HG03280 (cell line): ENCODE measurements at regions not wholly inside any gene's neighbourhood (a gene's known extent, or its start where the extent isn't known, plus 50 kb on each side); places are given as distances from the start of the nearest gene placed in this dataset.
"Not testable (repeated sequence)": the region's sequence is repeated elsewhere in the genome, so short reads cannot be mapped to it uniquely, and the experiment has no call there.

Source experiments
- ATAC-seq: cut with Tn5 transposase; IDR thresholded peaks from one replicate; pipeline ENCODE4 v1.9.1; 2021; ENCODE audit warnings: mild to moderate bottlenecking, moderate library complexity; ENCODE audit not compliant: unreplicated experiment

GRCh38 chr12:131660401-131660800 lies 50.5 kb upstream of the SFSWAP start:
- ATAC-seq, result not testable (repeated sequence)
